ENCODE measurements at regions not wholly inside any gene's neighbourhood (a gene's known extent, or its start where the extent isn't known, plus 50 kb on each side); places are given as distances from the start of the nearest gene placed in this dataset.

DNA sequence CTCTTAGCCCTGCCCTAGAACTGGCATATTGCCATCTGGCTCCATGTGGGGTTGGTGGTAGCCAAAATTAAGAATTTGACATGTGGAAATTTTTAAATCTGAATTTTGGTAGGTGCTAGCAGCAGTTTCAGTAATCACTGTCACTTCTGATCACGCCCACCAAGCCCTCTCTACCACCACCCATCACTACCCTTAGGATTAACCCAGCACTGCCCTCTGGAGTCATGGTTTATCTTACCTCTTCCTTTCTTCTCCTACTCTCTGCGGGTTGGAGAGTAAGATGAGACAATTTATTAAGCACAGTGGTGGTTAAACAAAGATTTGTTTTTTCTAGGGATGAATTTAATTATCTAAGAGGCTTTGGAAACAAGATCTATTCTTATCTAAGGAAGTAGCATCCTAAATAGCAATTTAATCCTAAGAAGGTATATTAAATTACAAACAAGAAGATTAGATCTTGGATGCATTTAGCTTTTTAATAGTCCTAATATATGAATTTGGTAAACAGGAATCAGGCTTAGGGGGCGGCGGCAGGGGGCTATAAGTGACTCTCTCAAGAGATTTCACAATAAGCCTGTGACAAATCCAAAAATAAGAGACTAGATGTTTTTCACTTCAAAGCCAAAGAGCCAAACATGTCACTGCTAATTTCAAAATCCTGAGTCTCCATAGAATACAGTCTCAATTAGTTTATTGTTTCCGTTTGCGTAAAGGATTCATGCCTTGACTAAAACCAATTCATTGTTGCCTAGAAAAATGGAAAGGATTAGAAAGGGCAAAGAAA is 498.4 kb upstream of the UBE2E2 start:
- TF ChIP-seq, protein P1, sequence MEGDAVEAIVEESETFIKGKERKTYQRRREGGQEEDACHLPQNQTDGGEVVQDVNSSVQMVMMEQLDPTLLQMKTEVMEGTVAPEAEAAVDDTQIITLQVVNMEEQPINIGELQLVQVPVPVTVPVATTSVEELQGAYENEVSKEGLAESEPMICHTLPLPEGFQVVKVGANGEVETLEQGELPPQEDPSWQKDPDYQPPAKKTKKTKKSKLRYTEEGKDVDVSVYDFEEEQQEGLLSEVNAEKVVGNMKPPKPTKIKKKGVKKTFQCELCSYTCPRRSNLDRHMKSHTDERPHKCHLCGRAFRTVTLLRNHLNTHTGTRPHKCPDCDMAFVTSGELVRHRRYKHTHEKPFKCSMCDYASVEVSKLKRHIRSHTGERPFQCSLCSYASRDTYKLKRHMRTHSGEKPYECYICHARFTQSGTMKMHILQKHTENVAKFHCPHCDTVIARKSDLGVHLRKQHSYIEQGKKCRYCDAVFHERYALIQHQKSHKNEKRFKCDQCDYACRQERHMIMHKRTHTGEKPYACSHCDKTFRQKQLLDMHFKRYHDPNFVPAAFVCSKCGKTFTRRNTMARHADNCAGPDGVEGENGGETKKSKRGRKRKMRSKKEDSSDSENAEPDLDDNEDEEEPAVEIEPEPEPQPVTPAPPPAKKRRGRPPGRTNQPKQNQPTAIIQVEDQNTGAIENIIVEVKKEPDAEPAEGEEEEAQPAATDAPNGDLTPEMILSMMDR (IDR thresholded peaks at IDR 0.05; ENCODE audit: borderline replicate concordance, extremely low read depth, low read length, poor library complexity, severe bottlenecking): no peak
- TF ChIP-seq EZH2 (IDR thresholded peaks at IDR 0.05; ENCODE audit: borderline replicate concordance, low read depth, low read length, severe bottlenecking): no peak

Measured in DND-41 (cell line).